ENCODE measurements at regions not wholly inside any gene's neighbourhood (a gene's known extent, or its start where the extent isn't known, plus 50 kb on each side); places are given as distances from the start of the nearest gene placed in this dataset.
"Not testable (repeated sequence)": the region's sequence is repeated elsewhere in the genome, so short reads cannot be mapped to it uniquely, and the experiment has no call there.

DNA sequence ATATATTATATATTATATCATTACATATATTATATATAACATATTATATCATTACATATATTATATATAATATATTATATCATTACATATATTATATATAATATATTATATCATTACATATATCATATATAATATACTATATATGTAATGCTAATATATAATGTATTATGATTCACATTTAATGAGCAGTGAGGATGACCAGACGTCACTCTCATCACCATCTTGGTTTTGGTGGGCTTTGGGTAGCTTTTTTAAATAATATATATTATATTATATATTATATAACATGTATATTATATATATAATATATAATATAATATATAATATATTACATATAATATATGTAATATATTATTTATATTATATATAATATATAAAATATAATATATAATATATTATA is 1189.4 kb upstream of the AUTS2 start:
- Histone ChIP-seq H3K4me1 (no peaks in the 10 kb centered on the region), H3K27ac (no peak overlapping the region), H3K36me3 (no peaks in the 10 kb centered on the region), H3K4me3 (no peak overlapping the region), H3K9me3 (no peaks in the 10 kb centered on the region), H3K27me3 (no peaks in the 10 kb centered on the region)
- intact Hi-C loops (cut with DNase I), result no loop called here
- TF ChIP-seq, protein P1, sequence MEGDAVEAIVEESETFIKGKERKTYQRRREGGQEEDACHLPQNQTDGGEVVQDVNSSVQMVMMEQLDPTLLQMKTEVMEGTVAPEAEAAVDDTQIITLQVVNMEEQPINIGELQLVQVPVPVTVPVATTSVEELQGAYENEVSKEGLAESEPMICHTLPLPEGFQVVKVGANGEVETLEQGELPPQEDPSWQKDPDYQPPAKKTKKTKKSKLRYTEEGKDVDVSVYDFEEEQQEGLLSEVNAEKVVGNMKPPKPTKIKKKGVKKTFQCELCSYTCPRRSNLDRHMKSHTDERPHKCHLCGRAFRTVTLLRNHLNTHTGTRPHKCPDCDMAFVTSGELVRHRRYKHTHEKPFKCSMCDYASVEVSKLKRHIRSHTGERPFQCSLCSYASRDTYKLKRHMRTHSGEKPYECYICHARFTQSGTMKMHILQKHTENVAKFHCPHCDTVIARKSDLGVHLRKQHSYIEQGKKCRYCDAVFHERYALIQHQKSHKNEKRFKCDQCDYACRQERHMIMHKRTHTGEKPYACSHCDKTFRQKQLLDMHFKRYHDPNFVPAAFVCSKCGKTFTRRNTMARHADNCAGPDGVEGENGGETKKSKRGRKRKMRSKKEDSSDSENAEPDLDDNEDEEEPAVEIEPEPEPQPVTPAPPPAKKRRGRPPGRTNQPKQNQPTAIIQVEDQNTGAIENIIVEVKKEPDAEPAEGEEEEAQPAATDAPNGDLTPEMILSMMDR (IDR thresholded peaks at IDR 0.05), result no peak
- FAIRE-seq (no peak), DNase-seq (no peak), ATAC-seq (no peak)
- WGBS, 2 donors, result 60 to 76% methylated on average over 1 of the region's 1 CpG

DNA sequence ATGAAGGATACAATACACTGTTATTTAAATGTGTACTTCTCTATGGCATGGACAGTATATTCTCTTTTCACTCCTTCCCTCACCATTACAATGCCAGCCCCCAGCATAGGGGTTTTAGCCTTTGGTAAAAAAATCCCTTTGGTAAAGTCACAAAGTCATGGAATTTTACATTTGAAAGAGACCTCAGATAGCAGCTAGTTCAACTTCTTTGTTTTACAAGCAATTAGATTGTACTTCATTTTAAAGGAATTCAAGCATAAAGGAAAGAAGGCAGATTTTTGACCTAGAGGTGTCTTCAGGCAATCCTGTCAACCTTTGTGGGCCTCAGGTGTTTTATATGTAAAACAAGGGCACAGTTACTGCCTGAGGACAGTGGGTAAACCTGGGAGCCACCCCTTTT is 1188.4 kb upstream of the AUTS2 start:
- DNase-seq, result no peak
- ATAC-seq, result no peak
- H3K36me3 ChIP-seq, result no peaks in the 10 kb centered on the region
- no peak for FAIRE-seq
- intact Hi-C loops (cut with DNase I), result no loop called here
- no peaks in the 10 kb centered on the region for H3K27me3 ChIP-seq
- no peak overlapping the region for H3K4me3 ChIP-seq
- no peak overlapping the region for H3K27ac ChIP-seq
- TF ChIP-seq, protein P1 (IDR thresholded peaks at IDR 0.05), result no peak
- H3K9me3 ChIP-seq, result no peaks in the 10 kb centered on the region
- no peaks in the 10 kb centered on the region for H3K4me1 ChIP-seq

DNA sequence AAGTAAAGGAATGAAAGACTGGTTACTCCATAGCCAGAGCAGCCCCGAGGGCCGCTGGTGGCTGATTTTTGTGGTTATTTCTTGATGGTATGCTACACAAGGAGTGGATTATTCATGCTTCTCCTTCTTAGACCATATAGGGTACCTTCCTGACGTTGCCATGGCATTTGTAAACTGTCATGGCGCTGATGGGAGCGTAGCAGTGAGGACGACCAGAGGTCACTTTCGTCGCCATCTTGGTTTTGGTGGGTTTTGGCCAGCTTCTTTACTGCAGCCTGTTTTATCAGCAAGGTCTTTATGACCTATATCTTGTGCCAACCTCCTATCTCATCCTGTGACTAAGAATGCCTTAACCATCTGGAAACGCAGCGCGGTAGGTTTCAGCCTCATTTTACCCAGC is 1187.6 kb upstream of the AUTS2 start:
- DNase-seq; H3K4me1 ChIP-seq; H3K9me3 ChIP-seq; H3K36me3 ChIP-seq; H3K27ac ChIP-seq; H3K27me3 ChIP-seq; ATAC-seq; H3K4me3 ChIP-seq; intact Hi-C loops (cut with DNase I); FAIRE-seq: not testable (repeated sequence)
- WGBS, 2 donors, result 86 to 93% methylated on average over 11 of the region's 11 CpGs

DNA sequence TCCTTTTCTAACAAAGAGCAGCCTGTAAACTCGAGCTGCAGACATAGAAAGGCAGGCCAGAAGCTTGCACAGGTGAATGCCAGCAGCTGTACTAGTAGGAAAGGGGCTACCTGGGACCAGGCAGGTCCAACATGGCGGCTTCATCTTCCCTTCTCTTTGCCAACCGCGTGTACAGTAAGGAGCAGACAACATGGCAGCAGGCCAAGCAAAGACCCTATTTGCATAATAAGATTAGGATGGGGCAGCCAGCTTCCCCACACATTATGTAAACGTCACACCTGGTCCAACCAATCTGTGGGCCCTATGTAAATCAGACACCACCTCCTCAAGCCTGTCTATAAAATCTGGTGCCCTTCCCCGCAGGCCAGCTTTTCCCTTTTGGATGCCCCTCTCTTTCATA is 1186.5 kb upstream of the AUTS2 start:
- no peak for FAIRE-seq
- no peak overlapping the region for H3K4me3 ChIP-seq
- DNase-seq, result no peak
- H3K9me3 ChIP-seq, result no peaks in the 10 kb centered on the region
- no peak for ATAC-seq
- H3K27me3 ChIP-seq, result no peaks in the 10 kb centered on the region
- intact Hi-C loops (cut with DNase I), result no loop called here
- no peak overlapping the region for H3K27ac ChIP-seq
- H3K36me3 ChIP-seq, result no peaks in the 10 kb centered on the region
- TF ChIP-seq, protein P1 (IDR thresholded peaks at IDR 0.05), result no peak
- H3K4me1 ChIP-seq, result no peaks in the 10 kb centered on the region
- 66 to 68% methylated on average over 6 of the region's 6 CpGs for WGBS, 2 donors

DNA sequence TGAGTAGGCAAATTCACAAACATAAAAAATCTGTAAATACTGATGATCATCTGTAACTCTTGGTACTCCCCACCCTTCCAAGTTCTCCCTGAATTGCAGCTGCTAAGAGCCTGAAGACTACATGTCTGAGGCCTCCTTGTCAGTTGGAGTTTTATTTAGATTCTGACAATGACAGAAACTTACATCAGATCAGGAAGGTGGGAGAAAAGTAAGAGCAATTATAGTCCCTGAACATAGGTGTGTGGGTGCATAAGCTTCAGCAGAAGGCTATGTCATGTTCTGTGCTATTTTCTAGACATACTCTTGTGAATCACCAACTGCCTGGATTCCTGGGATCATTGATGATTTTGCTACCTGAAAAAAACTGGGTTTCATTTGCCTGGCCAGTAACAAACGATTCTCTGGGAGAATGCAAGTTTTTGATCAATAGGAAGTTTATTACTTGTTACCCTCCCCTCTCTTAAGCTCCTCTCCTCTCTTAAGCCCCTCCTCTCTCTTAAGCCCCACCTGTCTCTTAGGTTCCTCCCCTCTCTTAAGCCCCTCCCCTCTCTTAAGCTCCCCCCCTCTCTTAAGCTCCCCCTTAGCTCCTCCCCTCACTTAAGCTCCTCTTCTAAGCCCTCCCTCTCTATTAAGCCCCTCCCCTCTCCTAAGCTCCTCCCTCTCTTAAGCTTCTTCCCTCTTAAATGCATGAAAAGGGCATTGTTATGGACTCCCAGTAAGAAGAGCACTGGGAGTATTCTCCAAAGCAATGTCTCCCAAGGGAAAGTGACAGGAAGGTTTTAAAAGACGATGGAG is 1183.4 kb upstream of the AUTS2 start:
- no peak for FAIRE-seq

More for the DNA sequence above, 1183.4 kb upstream of the AUTS2 start:
- H3K4me3 ChIP-seq, result no peak overlapping the region
- H3K36me3 ChIP-seq, result no peaks in the 10 kb centered on the region
- no peaks in the 10 kb centered on the region for H3K27me3 ChIP-seq
- intact Hi-C loops (cut with DNase I), result no loop called here
- TF ChIP-seq, protein P1 (IDR thresholded peaks at IDR 0.05), result no peak
- DNase-seq (no peak), ATAC-seq (no peak)
- 67 to 78% methylated on average over 2 of the region's 2 CpGs for WGBS, 2 donors
- H3K27ac ChIP-seq, result no peak overlapping the region
- no peaks in the 10 kb centered on the region for H3K4me1 ChIP-seq
- H3K9me3 ChIP-seq, result no peaks in the 10 kb centered on the region

Data from pancreas (tissue), 10 donors.